ENCODE measurements at regions not wholly inside any gene's neighbourhood (a gene's known extent, or its start where the extent isn't known, plus 50 kb on each side); places are given as distances from the start of the nearest gene placed in this dataset.

DNA sequence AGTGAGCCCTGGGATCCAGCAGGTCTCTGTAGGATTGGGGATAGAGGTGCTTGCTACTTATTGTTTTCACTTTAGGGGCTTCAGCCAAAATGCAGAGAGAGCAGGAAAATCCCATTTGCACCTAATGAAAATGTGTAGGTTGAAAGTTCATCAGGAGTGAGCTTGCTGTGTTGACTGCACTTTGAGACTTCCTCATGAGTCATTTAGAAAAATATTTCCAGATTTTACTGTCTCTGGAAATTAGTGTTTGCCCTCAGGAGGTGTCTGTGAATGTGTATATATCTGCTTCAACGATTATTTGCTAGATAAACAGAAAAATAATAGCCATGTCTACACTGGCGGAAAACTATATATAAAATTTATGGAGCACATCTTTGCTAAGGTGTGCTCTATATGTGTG, 159.3 kb downstream of the CAND1 start:
- H3K9me3 ChIP-seq (replicated peaks; ENCODE audit: control insufficient read depth, insufficient read depth, low read depth, low read length): no peaks in the 10 kb centered on the region
- CTCF ChIA-PET (ENCODE audit: low intra/inter-chr PET ratio): no interaction called here
- TF ChIP-seq STAT5A (IDR thresholded peaks at IDR 0.05; ENCODE audit: borderline replicate concordance, low read length): no peak
- no peaks in the 10 kb centered on the region for H3K27me3 ChIP-seq (ENCODE audit: control insufficient read depth in 2 of 2, insufficient read depth in 2 of 2, low read length in 2 of 2)
- no peak for ATAC-seq
- BruUV-seq (replicated peaks): no TSS peak
- H4K20me1 ChIP-seq (replicated peaks; ENCODE audit: control insufficient read depth, insufficient read depth, low read length): no peaks in the 10 kb centered on the region
- POLR2A ChIA-PET: no interaction called here
- H3K9ac ChIP-seq (ENCODE audit: insufficient read depth in 1 of 2, low read depth in 2 of 2, low read length in 2 of 2): no peak overlapping the region
- no peak for FAIRE-seq
- no peaks in the 10 kb centered on the region for H3K4me1 ChIP-seq (replicated peaks in 1 of 2; ENCODE audit: control insufficient read depth in 2 of 2, insufficient read depth in 2 of 2, low read length in 2 of 2)
- in situ Hi-C loops (cut with MboI) (no loop called here), intact Hi-C loops (cut with micrococcal nuclease) (no loop called here)
- no peak overlapping the region for H3K27ac ChIP-seq (ENCODE audit: extremely low read depth, low read depth, low read length)
- H2AFZ ChIP-seq (ENCODE audit: low read depth, low read length): no peak overlapping the region
- no peaks in the 10 kb centered on the region for H3K36me3 ChIP-seq (ENCODE audit: control insufficient read depth, insufficient read depth, low read length)
- no peak for DNase-seq (ENCODE audit: extremely low read depth in 1 of 4, low spot score in 3 of 4)
- 0% methylated on average over 2 of the region's 2 CpGs for WGBS (ENCODE audit: insufficient coverage, low coverage, missing lambda C conversion rate)
- no peaks in the 10 kb centered on the region for H3K9me1 ChIP-seq (ENCODE audit: control insufficient read depth, insufficient read depth, low read length)
- H3K79me2 ChIP-seq (ENCODE audit: control insufficient read depth, insufficient read depth, low read length): no peaks in the 10 kb centered on the region
- H3K4me3 ChIP-seq: no peak overlapping the region
- H3K4me2 ChIP-seq (ENCODE audit: insufficient read depth, low read length): no peak overlapping the region

DNA sequence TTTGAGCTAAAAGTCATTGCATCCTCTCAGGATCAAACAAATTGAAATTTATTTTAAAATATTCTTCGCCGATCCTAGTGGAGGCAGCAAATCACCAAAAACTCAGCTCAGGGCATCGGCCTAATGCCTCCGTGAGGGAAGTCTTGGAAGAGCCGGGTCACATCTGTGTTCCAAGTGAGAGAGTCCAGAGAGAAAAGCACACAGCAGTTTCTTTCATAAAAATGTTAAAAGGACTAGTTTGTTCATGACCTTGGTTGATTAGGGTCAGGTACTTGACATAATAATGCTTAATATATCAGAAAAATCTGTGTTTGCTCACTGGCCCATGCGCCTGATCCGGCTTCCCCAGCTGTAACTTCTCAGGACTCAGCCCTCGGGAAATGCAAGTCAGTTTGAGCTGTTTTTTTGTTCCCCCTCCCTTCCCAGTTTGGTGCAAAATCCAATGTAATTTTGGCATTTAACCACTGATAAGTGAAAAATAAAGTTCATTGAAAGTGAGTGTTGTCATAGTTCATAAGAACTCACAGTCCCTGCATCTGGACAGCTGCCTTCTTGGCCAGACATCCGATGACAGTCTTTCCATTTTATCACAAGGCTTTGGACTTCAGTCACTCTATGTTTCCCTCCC, 161.7 kb downstream of the CAND1 start:
- Histone ChIP-seq H3K9me1 (ENCODE audit: control insufficient read depth, insufficient read depth, low read length) (no peaks in the 10 kb centered on the region), H3K27me3 (ENCODE audit: control insufficient read depth in 2 of 2, insufficient read depth in 2 of 2, low read length in 2 of 2) (no peaks in the 10 kb centered on the region), H4K20me1 (replicated peaks; ENCODE audit: control insufficient read depth, insufficient read depth, low read length) (no peaks in the 10 kb centered on the region), H3K27ac (ENCODE audit: extremely low read depth, low read depth, low read length) (no peak overlapping the region), H3K9me3 (replicated peaks; ENCODE audit: control insufficient read depth, insufficient read depth, low read depth, low read length) (no peaks in the 10 kb centered on the region), H3K79me2 (ENCODE audit: control insufficient read depth, insufficient read depth, low read length) (no peaks in the 10 kb centered on the region), H3K4me3 (no peak overlapping the region), H3K4me1 (replicated peaks in 1 of 2; ENCODE audit: control insufficient read depth in 2 of 2, insufficient read depth in 2 of 2, low read length in 2 of 2) (no peaks in the 10 kb centered on the region), H3K4me2 (ENCODE audit: insufficient read depth, low read length) (no peak overlapping the region), H3K36me3 (ENCODE audit: control insufficient read depth, insufficient read depth, low read length) (no peaks in the 10 kb centered on the region), H3K9ac (ENCODE audit: insufficient read depth in 1 of 2, low read depth in 2 of 2, low read length in 2 of 2) (no peak overlapping the region), H2AFZ (ENCODE audit: low read depth, low read length) (no peak overlapping the region)
- in situ Hi-C loops (cut with MboI): no loop called here
- TF ChIP-seq, protein P1, sequence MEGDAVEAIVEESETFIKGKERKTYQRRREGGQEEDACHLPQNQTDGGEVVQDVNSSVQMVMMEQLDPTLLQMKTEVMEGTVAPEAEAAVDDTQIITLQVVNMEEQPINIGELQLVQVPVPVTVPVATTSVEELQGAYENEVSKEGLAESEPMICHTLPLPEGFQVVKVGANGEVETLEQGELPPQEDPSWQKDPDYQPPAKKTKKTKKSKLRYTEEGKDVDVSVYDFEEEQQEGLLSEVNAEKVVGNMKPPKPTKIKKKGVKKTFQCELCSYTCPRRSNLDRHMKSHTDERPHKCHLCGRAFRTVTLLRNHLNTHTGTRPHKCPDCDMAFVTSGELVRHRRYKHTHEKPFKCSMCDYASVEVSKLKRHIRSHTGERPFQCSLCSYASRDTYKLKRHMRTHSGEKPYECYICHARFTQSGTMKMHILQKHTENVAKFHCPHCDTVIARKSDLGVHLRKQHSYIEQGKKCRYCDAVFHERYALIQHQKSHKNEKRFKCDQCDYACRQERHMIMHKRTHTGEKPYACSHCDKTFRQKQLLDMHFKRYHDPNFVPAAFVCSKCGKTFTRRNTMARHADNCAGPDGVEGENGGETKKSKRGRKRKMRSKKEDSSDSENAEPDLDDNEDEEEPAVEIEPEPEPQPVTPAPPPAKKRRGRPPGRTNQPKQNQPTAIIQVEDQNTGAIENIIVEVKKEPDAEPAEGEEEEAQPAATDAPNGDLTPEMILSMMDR (IDR thresholded peaks at IDR 0.05 in 2 of 3, conservative IDR thresholded peaks at IDR 0.05 in 1 of 3; ENCODE audit: insufficient read depth in 2 of 3, low read depth in 1 of 3, low read length in 3 of 3): 0 out of 6 replicates have a peak, but pooled peaks of 1 of the 3 experiments have one; percentile 7
- TF ChIP-seq NR3C1 (CRISPR knock-in tag; IDR thresholded peaks at IDR 0.05): no peak
- no peak for TF ChIP-seq MIER1 (IDR thresholded peaks at IDR 0.05; ENCODE audit: low read depth)
- TF ChIP-seq, protein P2, sequence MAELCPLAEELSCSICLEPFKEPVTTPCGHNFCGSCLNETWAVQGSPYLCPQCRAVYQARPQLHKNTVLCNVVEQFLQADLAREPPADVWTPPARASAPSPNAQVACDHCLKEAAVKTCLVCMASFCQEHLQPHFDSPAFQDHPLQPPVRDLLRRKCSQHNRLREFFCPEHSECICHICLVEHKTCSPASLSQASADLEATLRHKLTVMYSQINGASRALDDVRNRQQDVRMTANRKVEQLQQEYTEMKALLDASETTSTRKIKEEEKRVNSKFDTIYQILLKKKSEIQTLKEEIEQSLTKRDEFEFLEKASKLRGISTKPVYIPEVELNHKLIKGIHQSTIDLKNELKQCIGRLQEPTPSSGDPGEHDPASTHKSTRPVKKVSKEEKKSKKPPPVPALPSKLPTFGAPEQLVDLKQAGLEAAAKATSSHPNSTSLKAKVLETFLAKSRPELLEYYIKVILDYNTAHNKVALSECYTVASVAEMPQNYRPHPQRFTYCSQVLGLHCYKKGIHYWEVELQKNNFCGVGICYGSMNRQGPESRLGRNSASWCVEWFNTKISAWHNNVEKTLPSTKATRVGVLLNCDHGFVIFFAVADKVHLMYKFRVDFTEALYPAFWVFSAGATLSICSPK (IDR thresholded peaks at IDR 0.05; ENCODE audit: borderline replicate concordance): no peak
- ChIA-PET POLR2A (no interaction called here), CTCF (ENCODE audit: low intra/inter-chr PET ratio) (no interaction called here)
- intact Hi-C loops (cut with micrococcal nuclease): no loop called here
- DNase-seq (ENCODE audit: extremely low read depth in 1 of 4, low spot score in 3 of 4): no peak
- no peak for FAIRE-seq
- WGBS (ENCODE audit: insufficient coverage, low coverage, missing lambda C conversion rate): under 1% methylated on average over 9 of the region's 9 CpGs
- no TSS peak for BruUV-seq (replicated peaks)
- no peak for ATAC-seq

Measured in K562 (cell line).